Mesendoderm (in vitro differentiated cells): ENCODE measurements at regions not wholly inside any gene's neighbourhood (a gene's known extent, or its start where the extent isn't known, plus 50 kb on each side); places are given as distances from the start of the nearest gene placed in this dataset.

Experiments used
- DNase-seq: peaks from one replicate; pipeline ENCODE4 v3.0.0; 2013
- H2AK5ac ChIP-seq: 2 replicates; pipeline ENCODE4 v1.6.1; 2013; ENCODE audit warnings: low read length, inconsistent platforms
- H2BK120ac ChIP-seq: 2 replicates; pipeline ENCODE4 v1.6.1; 2013; ENCODE audit warnings: low read depth, mild to moderate bottlenecking, low read length, moderate library complexity, mixed read lengths
- H2BK15ac ChIP-seq: replicated peaks from 2 replicates; pipeline ENCODE4 v1.6.1; 2013; ENCODE audit warnings: low read depth, mild to moderate bottlenecking, moderate library complexity
- H2BK5ac ChIP-seq: 2 replicates; pipeline ENCODE4 v1.6.1; 2013; ENCODE audit warnings: low read length, inconsistent platforms
- H3K18ac ChIP-seq: 2 replicates; pipeline ENCODE4 v1.6.1; 2013; ENCODE audit warnings: mild to moderate bottlenecking, low read length, mixed read lengths
- H3K23ac ChIP-seq: one replicate; pipeline ENCODE4 v1.6.1; 2013; ENCODE audit warnings: low read length
- H3K27ac ChIP-seq: 2 replicates; pipeline ENCODE4 v1.5.1; 2013; ENCODE audit warnings: low read depth, mild to moderate bottlenecking, inconsistent platforms, low read length, moderate library complexity
- H3K27me3 ChIP-seq: 2 replicates; pipeline ENCODE4 v1.6.1; 2013; ENCODE audit warnings: low read length, control low read depth, mild to moderate bottlenecking, inconsistent platforms; ENCODE audit not compliant: insufficient read depth, poor library complexity
- H3K36me3 ChIP-seq: 2 replicates; pipeline ENCODE4 v1.6.1; 2013; ENCODE audit warnings: low read length, inconsistent platforms; ENCODE audit not compliant: control insufficient read depth, insufficient read depth
- H3K4ac ChIP-seq: one replicate; pipeline ENCODE4 v1.6.1; 2013; ENCODE audit warnings: low read depth, mild to moderate bottlenecking, low read length, moderate library complexity
- H3K4me1 ChIP-seq: 2 replicates; pipeline ENCODE4 v1.6.1; 2013; ENCODE audit warnings: low read depth, low read length, inconsistent platforms; ENCODE audit not compliant: control insufficient read depth
- H3K4me2 ChIP-seq: 2 replicates; pipeline ENCODE4 v1.6.1; 2013; ENCODE audit warnings: low read length
- H3K4me3 ChIP-seq: 2 replicates; pipeline ENCODE4 v1.5.1; 2013; ENCODE audit warnings: mild to moderate bottlenecking, low read length
- H3K56ac ChIP-seq: one replicate; pipeline ENCODE4 v1.6.1; 2013; ENCODE audit warnings: low read length
- H3K79me1 ChIP-seq: 2 replicates; pipeline ENCODE4 v1.6.1; 2013; ENCODE audit warnings: low read length, inconsistent platforms
- H3K79me2 ChIP-seq: 2 replicates; pipeline ENCODE4 v1.6.1; 2013; ENCODE audit warnings: mild to moderate bottlenecking, low read length; ENCODE audit not compliant: control insufficient read depth, insufficient read depth
- H3K9ac ChIP-seq: 2 replicates; pipeline ENCODE4 v1.6.1; 2013; ENCODE audit warnings: low read length, inconsistent platforms
- H4K5ac ChIP-seq: one replicate; pipeline ENCODE4 v1.6.1; 2013; ENCODE audit warnings: low read length
- H4K8ac ChIP-seq: one replicate; pipeline ENCODE4 v1.6.1; 2013; ENCODE audit warnings: low read depth, mild to moderate bottlenecking, control low read depth, low read length, moderate library complexity
- WGBS: extraction: QIAGEN DNeasy Blood & Tissue Kit; methylation state at CpG from one replicate; pipeline ENCODE4 v1.1.7; 2013; ENCODE audit warnings: low lambda C conversion rate, missing lambda C conversion rate; ENCODE audit not compliant: insufficient coverage; ENCODE audit errors: extremely low coverage; 5-methylcytosine and 5-hydroxymethylcytosine counted together

DNA sequence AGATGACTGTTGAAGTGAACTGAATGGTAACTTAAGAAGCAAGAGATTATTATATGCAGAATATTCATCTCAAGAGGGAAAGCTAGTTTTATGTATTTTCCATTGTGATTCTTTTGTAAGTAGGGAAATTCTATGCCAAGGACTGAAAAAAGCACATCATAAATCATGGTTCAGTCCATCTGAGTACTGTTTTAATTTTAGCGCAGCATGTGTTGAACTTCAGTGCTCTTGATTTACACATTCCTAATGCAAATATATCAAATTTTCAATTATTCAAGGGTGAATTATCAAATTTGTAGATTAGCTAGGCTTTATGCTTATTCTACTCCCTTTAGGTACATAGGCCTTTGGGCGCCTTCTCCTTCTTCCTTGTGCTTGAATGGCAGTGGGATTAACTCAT is 50.3 kb upstream of the TCF12 start:
- Histone ChIP-seq H3K23ac (no peak overlapping the region), H3K4me1 (no peaks in the 10 kb centered on the region), H3K79me2 (no peaks in the 10 kb centered on the region), H3K18ac (no peak overlapping the region), H4K5ac (no peak overlapping the region), H2BK15ac (no peak overlapping the region), H2AK5ac (no peak overlapping the region), H3K4me2 (no peak overlapping the region), H2BK120ac (no peak overlapping the region), H3K4me3 (no peak overlapping the region), H4K8ac (no peak overlapping the region), H3K27me3 (no peaks in the 10 kb centered on the region), H3K36me3 (no peaks in the 10 kb centered on the region), H3K56ac (no peak overlapping the region), H3K4ac (no peak overlapping the region), H3K27ac (no peak overlapping the region), H2BK5ac (no peak overlapping the region), H3K9ac (no peak overlapping the region), H3K79me1 (no peaks in the 10 kb centered on the region)
- no CpG with 5 or more reads among the region's 2 CpGs for WGBS
- no peak for DNase-seq

DNA sequence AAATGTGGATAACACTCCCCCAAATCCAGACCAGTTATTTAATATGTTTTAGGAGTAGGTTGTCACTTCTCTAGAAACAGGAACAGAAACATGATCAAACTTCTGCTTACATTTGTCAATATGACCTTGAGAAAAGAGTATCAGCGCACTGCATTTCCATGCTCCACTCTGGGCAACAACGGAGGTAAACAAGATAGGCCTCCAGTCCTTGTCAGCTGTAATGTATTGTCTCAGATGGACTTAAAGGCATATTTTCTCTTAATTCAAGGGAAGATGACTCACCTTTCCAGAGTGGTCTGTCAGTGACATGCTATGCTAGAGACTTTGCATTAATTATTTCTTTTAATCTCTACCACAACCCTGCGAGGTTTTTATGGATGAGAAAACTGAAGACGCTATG is 51.6 kb upstream of the TCF12 start:
- Histone ChIP-seq H3K27me3 (no peaks in the 10 kb centered on the region), H3K4me2 (no peak overlapping the region)

DNA sequence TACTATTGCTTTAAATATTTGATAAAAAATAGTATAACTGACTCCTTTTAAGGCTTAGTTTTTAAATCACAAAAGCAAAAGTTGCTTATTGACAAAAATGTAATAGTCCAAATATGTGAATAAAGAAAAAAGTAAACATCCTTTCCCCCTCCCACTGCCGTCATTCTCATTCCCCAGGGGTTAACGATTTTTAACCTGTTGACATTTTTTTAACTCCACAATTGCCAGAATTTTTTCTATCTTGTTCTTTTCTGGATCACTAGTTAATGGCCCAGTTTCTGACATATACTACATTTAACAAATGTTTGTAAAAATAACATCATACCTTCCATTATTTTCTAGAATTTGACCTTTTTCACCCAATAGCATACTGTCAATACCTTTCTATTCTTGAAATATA is 60.6 kb upstream of the TCF12 start:
- no peak overlapping the region for H2BK15ac ChIP-seq
- H3K79me2 ChIP-seq: no peaks in the 10 kb centered on the region
- no peak overlapping the region for H3K4me2 ChIP-seq
- WGBS: no CpG with 5 or more reads among the region's 2 CpGs
- H2BK5ac ChIP-seq: no peak overlapping the region
- no peak overlapping the region for H3K18ac ChIP-seq
- H4K5ac ChIP-seq: no peak overlapping the region
- H3K36me3 ChIP-seq: no peaks in the 10 kb centered on the region
- no peak for DNase-seq
- no peaks in the 10 kb centered on the region for H3K79me1 ChIP-seq
- no peak overlapping the region for H3K56ac ChIP-seq
- no peaks in the 10 kb centered on the region for H3K27me3 ChIP-seq
- no peak overlapping the region for H3K4me3 ChIP-seq
- no peaks in the 10 kb centered on the region for H3K4me1 ChIP-seq
- H3K9ac ChIP-seq: no peak overlapping the region
- no peak overlapping the region for H2AK5ac ChIP-seq
- H3K23ac ChIP-seq: no peak overlapping the region
- H2BK120ac ChIP-seq: no peak overlapping the region
- no peak overlapping the region for H3K4ac ChIP-seq
- H3K27ac ChIP-seq: no peak overlapping the region
- H4K8ac ChIP-seq: no peak overlapping the region

More for the DNA sequence above, 51.6 kb upstream of the TCF12 start:
- Histone ChIP-seq H2AK5ac (no peak overlapping the region), H2BK5ac (no peak overlapping the region), H3K18ac (no peak overlapping the region), H4K8ac (no peak overlapping the region), H3K36me3 (no peaks in the 10 kb centered on the region), H3K9ac (no peak overlapping the region), H2BK120ac (no peak overlapping the region), H3K27ac (no peak overlapping the region), H3K56ac (no peak overlapping the region), H3K79me2 (no peaks in the 10 kb centered on the region), H3K4me3 (no peak overlapping the region), H4K5ac (no peak overlapping the region), H3K4ac (no peak overlapping the region), H3K79me1 (no peaks in the 10 kb centered on the region), H2BK15ac (no peak overlapping the region), H3K23ac (no peak overlapping the region), H3K4me1 (no peaks in the 10 kb centered on the region)
- DNase-seq: no peak
- no CpG with 5 or more reads among the region's 4 CpGs for WGBS

DNA sequence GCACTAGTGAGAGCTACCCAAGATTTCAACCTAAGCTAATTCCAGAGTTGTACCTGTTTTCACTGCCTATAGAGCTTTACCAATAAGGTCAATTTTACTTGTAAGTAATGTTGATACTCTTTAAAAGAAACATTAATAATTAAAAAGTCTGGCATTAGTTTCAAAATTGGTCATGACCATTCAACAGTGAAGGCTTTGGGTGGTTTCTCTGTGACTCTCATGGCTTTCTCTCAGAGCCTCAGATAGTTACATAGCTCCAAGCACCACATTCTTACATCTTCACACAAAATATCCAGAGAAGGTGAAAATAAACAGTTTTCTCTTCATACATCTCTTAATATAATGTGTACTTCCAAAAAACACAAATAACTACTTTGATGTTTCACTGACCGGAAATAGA is 61.5 kb upstream of the TCF12 start:
- no peak overlapping the region for H3K9ac ChIP-seq
- H4K5ac ChIP-seq: no peak overlapping the region
- DNase-seq: no peak
- no peak overlapping the region for H3K4me3 ChIP-seq
- no peak overlapping the region for H4K8ac ChIP-seq
- no peaks in the 10 kb centered on the region for H3K4me1 ChIP-seq
- H2BK15ac ChIP-seq: no peak overlapping the region
- no peak overlapping the region for H2AK5ac ChIP-seq
- H3K56ac ChIP-seq: no peak overlapping the region
- H3K4ac ChIP-seq: no peak overlapping the region
- H3K18ac ChIP-seq: no peak overlapping the region
- no CpG with 5 or more reads among the region's 1 CpG for WGBS
- no peak overlapping the region for H3K23ac ChIP-seq
- H3K36me3 ChIP-seq: no peaks in the 10 kb centered on the region
- no peak overlapping the region for H3K27ac ChIP-seq
- H3K79me2 ChIP-seq: no peaks in the 10 kb centered on the region
- H3K79me1 ChIP-seq: no peaks in the 10 kb centered on the region
- H3K27me3 ChIP-seq: no peaks in the 10 kb centered on the region
- H2BK120ac ChIP-seq: no peak overlapping the region
- no peak overlapping the region for H2BK5ac ChIP-seq
- no peak overlapping the region for H3K4me2 ChIP-seq

DNA sequence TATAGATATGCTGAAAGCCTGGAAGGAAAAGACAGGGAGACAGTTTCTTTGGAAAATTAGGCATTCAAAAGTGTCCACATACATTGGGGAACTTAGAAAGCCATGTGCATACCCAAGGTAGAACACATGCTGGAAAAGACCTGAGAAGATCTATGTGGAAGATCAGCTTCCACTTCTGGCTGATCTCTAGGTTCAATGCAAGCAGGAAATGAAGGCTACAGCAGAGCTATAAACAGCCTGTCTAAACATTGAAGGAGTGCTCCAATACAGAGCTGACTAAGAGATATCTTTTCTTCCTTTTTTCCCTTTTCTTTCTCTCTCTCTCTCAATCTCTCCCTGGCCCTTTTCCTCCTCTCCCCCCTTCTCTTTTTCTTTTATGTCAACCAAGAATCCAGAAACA is 73.6 kb upstream of the TCF12 start:
- no peak overlapping the region for H3K23ac ChIP-seq
- H2BK15ac ChIP-seq: no peak overlapping the region
- no peak overlapping the region for H4K8ac ChIP-seq
- no peaks in the 10 kb centered on the region for H3K79me2 ChIP-seq
- no peak overlapping the region for H3K4me2 ChIP-seq
- H3K79me1 ChIP-seq: no peaks in the 10 kb centered on the region
- no peak overlapping the region for H3K4ac ChIP-seq
- no peak overlapping the region for H3K4me3 ChIP-seq
- H3K27ac ChIP-seq: no peak overlapping the region
- H2AK5ac ChIP-seq: no peak overlapping the region
- no peaks in the 10 kb centered on the region for H3K36me3 ChIP-seq
- no peak overlapping the region for H4K5ac ChIP-seq
- no peaks in the 10 kb centered on the region for H3K27me3 ChIP-seq
- H3K4me1 ChIP-seq: no peaks in the 10 kb centered on the region
- H3K56ac ChIP-seq: no peak overlapping the region
- no peak overlapping the region for H3K9ac ChIP-seq
- H2BK120ac ChIP-seq: no peak overlapping the region
- H2BK5ac ChIP-seq: no peak overlapping the region
- no peak for DNase-seq
- no peak overlapping the region for H3K18ac ChIP-seq

DNA sequence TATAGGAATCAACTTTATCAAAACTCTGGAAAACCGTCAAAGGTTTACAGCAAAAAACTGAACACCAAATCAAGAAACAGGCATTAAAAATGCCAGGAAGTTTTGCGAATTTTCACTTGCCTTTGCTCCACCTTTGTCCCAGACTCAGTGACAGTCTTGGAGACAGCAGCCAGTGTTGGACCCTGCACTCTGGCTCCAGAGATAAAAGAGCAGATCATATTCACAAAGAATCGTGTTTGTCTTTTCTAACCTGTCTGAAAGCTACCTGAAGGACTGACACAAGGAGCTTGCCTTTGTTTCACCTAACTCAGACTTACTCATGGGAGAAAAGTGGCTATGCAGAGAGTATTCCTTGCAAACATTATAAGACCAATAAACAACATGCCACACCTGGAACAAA is 74.0 kb upstream of the TCF12 start:
- H3K4me2 ChIP-seq: no peak overlapping the region
- no peak overlapping the region for H2BK15ac ChIP-seq
- no peaks in the 10 kb centered on the region for H3K27me3 ChIP-seq
- no peak overlapping the region for H4K8ac ChIP-seq
- H2AK5ac ChIP-seq: no peak overlapping the region
- no peak overlapping the region for H2BK120ac ChIP-seq
- H3K79me1 ChIP-seq: no peaks in the 10 kb centered on the region
- H3K56ac ChIP-seq: no peak overlapping the region
- no peak overlapping the region for H3K27ac ChIP-seq
- H3K23ac ChIP-seq: no peak overlapping the region
- H4K5ac ChIP-seq: no peak overlapping the region
- no peak for DNase-seq
- no peak overlapping the region for H3K4me3 ChIP-seq
- no peak overlapping the region for H2BK5ac ChIP-seq
- no CpG with 5 or more reads among the region's 3 CpGs for WGBS
- H3K9ac ChIP-seq: no peak overlapping the region
- H3K4ac ChIP-seq: no peak overlapping the region
- no peaks in the 10 kb centered on the region for H3K36me3 ChIP-seq
- H3K18ac ChIP-seq: no peak overlapping the region
- no peaks in the 10 kb centered on the region for H3K79me2 ChIP-seq
- no peaks in the 10 kb centered on the region for H3K4me1 ChIP-seq
